Activated gamma-delta T cell treated with Interleukin-2 at 50 U/mL for 16 hours (primary cell): ENCODE measurements at regions not wholly inside any gene's neighbourhood (a gene's known extent, or its start where the extent isn't known, plus 50 kb on each side); places are given as distances from the start of the nearest gene placed in this dataset.
"Not testable (repeated sequence)": the region's sequence is repeated elsewhere in the genome, so short reads cannot be mapped to it uniquely, and the experiment has no call there.

Experiments
- DNase-seq: peaks from one replicate; pipeline ENCODE4 v3.0.0-alpha.2; 2020

DNA sequence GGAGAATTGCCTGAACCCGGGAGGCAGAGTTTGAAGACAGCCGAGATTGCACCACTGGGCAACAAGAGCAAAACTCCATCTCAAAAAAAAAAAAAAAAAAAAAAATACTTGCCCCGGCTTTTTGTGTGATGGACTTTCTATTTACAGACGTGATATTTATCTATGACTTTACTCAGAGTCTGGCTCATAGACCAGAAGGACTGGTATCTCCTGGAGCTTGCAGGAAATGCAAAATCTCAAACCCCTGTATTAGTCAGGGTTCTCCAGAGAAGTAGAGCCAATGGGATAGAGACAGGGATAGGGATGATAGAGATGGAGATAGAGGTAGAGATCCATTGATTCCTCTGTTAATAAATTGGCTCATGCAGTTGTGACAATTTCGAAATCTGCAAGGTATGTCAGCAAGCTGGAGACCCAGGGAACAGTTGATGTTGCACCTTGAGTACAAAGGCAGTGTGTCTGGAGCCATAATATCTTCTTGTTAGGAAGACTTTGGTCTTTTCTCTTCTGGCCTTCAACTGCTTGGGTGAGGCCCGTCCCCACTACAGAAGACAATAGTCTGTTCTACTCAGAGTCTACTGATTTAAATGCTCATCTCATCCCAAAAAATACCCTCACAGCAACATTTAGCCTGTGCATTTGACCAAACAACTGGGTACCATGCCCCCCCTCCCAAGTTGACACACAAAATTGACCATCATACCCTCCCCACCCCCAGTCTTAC is 195.4 kb upstream of the MSX2 start:
- DNase-seq, result no peak

DNA sequence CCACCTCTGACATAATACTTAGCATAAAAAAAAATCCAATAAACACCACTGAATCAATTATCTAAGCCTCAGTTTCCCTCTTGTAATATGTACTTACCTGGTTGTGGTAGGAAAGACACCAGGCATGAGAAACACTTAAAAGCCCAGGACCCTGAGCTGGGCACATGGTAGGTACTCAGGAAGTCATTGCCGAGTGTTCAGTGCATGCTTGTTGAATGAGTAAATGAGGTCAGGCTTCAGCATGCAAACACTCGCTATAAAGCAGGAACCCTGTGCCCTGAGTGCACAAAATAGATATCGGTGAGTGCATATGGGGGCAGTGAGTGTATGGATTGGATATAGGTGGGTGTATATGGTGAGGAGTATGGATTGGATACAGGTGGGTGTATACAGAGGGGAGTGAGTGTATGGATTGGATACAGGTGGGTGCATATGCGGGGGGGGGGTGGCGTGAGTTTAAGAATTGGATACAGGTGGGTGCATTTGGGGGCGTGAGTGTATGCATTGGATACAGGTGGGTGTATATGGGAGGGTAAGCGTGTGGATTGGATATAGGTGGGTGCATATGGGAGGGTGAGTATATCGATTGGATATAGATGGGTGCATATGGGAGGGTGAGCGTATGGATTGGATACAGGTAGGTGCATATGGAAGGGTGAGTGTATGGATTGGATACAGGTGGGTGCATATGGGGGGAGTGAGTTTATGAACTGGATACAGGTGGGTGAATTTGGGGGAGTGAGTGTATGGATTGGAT is 194.3 kb upstream of the MSX2 start:
- no peak for DNase-seq

DNA sequence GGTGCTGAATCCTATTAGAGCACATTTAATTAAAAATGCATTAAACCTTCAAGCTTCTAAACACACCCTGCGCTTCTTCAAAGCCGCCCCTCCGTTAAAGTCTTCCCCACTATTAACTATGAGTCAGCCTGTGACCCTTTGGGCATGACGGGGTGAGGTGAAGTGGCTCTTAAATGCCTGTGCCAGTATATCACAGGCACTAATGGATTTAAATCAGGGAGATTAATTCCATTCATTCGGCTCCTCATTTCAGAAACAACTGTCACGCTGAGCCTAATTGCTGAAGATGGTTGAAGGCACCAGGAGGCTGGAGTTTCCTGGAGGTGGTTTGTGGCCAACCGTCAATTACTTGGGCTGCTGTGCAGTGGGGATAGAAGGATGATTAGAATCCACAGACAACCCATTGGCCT is 192.6 kb upstream of the MSX2 start:
- DNase-seq, result no peak

- no peak for DNase-seq
These were observed 191.6 kb upstream of the MSX2 start for GRCh38 chr5:174532455-174533453.

GRCh38 chr5:174533751-174534241 is 190.6 kb upstream of the MSX2 start:
- no peak for DNase-seq

DNA sequence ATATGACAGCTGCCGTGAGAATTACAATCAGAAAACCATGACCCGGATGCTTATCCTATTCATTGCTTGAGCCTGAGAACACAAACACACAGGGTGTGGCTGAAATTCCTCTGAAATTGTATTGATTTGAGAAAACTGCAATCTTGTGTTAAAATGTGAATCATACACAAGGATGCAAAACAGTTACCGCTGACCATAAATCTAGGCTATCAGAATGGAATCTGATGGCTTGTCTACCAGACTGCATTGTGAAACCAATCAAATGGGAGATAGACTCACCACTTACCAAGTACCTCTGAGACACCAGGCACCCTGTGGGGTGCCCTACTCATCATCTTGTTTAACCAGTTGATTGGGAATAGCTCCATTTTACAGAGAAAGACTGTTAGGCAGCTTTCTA is 188.7 kb upstream of the MSX2 start:
- no peak for DNase-seq

DNA sequence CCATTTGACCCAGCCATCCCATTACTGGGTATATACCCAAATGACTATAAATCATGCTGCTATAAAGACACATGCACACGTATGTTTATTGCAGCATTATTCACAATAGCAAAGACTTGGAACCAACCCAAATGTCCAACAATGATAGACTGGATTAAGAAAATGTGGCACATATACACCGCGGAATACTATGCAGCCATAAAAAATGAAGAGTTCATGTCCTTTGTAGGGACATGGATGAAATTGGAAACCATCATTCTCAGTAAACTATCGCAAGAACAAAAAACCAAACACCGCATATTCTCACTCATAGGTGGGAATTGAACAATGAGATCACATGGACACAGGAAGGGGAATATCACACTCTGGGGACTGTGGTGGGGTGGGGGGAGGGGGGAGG is 184.6 kb upstream of the MSX2 start:
- not testable (repeated sequence) for DNase-seq

DNA sequence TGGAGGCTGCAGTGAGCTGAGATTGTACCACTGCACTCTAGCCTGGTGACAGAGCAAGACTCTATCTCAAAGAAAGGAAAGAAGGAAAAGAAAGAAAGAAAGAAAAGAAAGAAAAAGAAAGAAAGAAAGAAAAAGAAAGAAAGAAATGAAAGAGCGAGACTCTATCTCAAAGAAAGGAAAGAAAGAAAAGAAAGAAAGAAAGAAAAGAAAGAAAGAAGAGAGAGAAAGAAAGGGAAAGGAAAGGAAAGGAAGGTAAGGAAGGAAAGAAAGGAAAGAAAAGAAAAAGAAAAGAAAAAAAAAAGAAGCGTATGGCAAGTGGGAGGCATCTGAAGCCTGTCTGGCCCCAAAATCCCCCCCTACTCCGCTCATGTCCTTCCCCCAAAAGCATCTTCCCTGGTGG is 182.3 kb upstream of the MSX2 start:
- DNase-seq, result no peak

DNA sequence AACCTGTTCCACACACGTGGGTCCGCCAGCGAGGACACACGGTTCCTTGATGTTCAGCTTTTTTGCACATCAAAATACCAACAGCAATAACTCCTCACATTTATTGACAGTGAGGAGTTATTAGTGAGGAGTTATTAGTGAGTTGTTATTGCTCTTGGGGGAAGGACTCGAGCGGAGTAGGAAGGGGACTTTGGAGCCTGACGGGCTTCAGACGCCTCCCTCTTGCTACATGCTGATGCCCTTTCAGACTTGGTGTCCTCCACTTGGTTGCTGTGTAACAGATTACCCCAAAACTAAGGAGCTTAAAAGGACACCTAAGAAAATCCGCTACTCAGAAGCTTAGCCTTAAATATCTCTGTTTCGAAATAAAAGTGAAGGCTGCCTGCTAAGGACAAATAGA is 181.9 kb upstream of the MSX2 start:
- DNase-seq, result no peak

GRCh38 chr5:174545926-174546325 is 178.5 kb upstream of the MSX2 start:
- DNase-seq, result no peak

DNA sequence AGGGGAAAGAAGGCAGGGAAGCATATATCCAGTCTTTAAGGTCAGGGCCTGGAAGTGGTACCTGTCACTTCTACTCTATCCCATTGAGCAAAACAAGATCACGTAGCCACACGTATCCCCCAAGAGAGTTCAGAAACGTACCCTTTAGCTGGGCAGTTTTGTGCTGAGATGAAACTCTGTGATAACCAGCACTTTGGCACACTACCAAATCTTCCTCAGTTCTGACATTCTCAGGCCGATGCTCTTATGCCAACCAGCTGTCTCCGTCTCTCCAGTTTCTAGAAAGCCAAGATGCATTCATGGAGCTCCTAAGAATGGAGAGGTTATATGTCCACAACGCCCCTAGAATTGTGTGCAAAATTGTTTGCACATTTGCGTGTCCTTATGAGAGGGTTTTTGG is 176.6 kb upstream of the MSX2 start:
- no peak for DNase-seq

DNA sequence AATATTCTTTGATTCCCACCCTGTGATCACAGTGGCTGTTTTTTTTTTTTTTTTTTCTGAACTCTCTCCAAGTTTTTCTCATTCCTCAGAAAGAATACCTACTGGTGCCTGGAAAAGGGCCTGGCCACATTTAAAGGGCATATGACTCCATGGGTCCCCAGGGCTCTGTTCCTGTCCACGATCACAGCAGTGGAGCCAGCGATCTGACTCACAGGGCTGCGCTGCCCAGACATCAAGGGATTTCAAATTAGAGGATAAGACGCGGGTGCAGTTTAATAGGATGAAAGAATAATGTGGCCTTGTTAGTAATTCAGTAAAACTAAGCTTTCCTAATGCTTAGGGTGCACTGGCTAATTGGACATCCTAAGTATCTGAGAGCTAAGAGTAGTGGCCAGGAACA is 175.1 kb upstream of the MSX2 start:
- DNase-seq, result no peak

DNA sequence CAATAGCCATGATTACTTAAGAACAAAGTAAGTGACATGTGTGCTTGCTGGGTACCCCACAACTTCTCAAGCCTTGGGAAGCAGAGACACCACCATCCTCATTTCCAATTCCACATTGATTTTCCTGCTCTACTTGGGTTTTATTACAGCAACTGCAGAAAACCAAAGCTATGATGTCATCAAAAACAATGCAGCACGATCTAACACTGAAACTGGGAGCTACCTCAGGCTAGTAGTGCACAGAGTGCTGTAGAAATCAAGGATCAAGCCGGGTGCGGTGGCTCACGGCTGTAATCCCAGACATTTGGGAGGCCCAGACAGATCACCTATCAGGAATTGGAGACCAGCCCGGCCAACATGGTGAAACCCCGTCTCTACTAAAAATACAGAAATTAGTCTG is 174.4 kb upstream of the MSX2 start:
- DNase-seq, result no peak

DNA sequence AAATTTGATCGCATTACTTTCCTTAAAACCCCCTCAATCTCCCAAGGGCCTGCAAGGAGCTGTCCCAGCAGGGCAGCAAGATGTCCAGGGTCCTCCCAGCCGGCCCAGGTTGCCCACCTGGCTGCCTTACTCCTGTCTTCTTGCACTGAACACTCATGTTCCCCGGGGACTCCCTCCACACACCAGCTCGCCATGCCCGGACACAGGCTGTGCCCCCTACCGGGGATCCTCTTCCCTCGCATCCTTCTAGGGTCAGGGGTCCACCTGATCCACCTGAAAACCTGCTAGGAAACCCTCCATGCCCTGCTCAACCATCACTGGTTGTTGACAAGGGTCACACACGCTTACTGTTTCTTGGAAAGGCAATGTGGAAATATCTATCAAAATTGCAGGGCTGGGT is 172.0 kb upstream of the MSX2 start:
- no peak for DNase-seq

DNA sequence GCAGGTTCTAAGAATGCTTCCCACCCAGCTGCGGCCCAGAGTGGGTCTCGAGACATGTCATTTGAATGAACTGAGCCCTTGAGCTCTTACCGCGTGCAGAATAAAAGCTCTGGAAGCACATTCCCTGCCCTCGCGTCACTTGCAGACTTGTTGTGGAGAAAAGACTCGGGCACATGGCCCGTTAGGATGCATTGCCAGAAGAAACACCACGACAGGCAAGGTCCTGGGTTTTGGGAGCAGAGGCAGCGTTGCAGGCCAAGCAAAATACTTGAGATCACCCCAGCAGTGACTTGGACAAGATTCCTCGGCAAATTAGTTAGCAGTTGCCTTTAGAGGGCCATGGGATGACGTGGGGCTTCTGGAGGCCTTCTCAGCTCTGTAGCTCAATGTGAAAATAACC is 170.8 kb upstream of the MSX2 start:
- DNase-seq, result no peak

DNA sequence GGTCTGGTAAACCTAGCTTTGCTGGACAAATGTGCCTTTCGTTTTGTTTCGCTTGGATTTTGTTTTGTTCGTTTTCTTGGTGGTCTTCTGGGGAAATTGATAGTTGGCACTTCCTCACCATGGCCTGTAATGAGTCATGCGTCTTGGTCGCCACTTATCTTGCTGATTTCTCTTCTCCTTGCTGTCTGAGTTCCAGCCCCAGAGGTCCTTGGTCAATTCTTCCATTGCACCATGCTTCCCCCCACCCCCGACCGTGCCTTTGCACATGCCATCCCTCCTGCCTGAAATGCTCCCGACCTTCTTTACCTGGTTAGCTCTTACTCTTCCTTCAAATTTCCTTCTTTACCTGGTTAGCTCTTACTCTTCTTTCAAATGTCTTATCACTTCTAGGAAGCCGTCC is 168.7 kb upstream of the MSX2 start:
- no peak for DNase-seq

DNA sequence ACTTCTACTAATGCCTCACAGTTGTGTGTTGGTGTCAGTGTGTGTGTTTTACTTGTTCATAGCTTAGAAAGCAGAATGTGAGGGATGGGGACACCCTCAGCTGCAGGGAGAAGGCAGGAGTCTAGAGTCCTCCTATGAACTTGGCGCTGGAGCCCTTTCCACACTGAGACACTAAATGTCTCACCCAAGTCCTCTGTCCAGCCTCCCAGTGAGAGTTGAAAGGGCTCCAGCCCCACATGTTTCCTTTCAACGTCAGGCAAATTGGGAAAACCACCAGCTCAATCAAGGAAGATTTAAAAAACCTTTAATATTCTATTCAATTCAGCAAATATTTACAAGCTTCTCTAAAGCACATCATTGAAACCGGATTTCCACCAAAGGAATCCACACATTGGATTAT is 167.6 kb upstream of the MSX2 start:
- no peak for DNase-seq

- DNase-seq, result no peak
These were observed 166.2 kb upstream of the MSX2 start for GRCh38 chr5:174558190-174558589.

GRCh38 chr5:174559141-174559540 is 165.2 kb upstream of the MSX2 start:
- DNase-seq, result no peak

- no peak for DNase-seq
These were observed 164.8 kb upstream of the MSX2 start for GRCh38 chr5:174559566-174560090.

- DNase-seq, result no peak
These were observed 163.5 kb upstream of the MSX2 start for GRCh38 chr5:174560861-174561260.

DNA sequence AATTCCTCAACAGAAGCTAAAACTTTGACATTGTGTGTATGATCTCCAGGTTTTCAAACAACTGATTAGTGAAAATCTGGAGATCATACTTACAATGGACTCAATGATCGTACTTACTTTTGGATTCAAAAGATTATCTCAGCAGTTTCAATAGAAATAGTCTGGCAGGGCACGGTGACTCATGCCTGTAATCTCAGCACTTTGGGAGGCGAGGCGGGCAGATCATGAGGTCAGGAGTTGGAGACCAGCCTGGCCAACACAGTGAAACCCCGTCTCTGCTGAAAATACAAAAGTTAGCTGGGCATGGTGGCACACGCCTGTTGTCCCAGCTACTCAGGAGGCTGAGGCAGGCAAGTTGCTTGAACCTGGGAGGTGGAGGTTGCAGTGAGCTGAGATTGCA is 161.3 kb upstream of the MSX2 start:
- not testable (repeated sequence) for DNase-seq

- DNase-seq, result no peak
These were observed 160.5 kb upstream of the MSX2 start for GRCh38 chr5:174563899-174564298.
